Mesenchymal stem cell (in vitro differentiated cells and primary cell): ENCODE measurements at regions not wholly inside any gene's neighbourhood (a gene's known extent, or its start where the extent isn't known, plus 50 kb on each side); places are given as distances from the start of the nearest gene placed in this dataset.
A peak's percentile ranks its signal among the peaks of the same experiment; 100 is the strongest.

ENCODE experiments used
- DNase-seq: peaks from one replicate; pipeline ENCODE4 v3.0.0-alpha.2; 2013
- H2AFZ ChIP-seq: one replicate; pipeline ENCODE4 v1.6.1; 2013; ENCODE audit warnings: low read depth, mild to moderate bottlenecking, control low read depth, inconsistent platforms, low read length, moderate library complexity
- H2AK5ac ChIP-seq: 2 replicates; pipeline ENCODE4 v1.6.1; 2013; ENCODE audit warnings: low read length, moderate library complexity, mild to moderate bottlenecking, inconsistent platforms; ENCODE audit not compliant: severe bottlenecking
- H2BK120ac ChIP-seq: one replicate; pipeline ENCODE4 v1.6.1; 2013; ENCODE audit warnings: low read depth, mild to moderate bottlenecking, inconsistent platforms, low read length, moderate library complexity
- H2BK12ac ChIP-seq, 2 experiments: one replicate each; pipeline ENCODE4 v1.6.1; 2013; ENCODE audit warnings: inconsistent platforms in 2 of 2, low read length in 2 of 2, mild to moderate bottlenecking in 2 of 2, moderate library complexity in 2 of 2, control low read depth in 1 of 2
- H2BK15ac ChIP-seq: one replicate; pipeline ENCODE4 v1.6.1; 2013; ENCODE audit warnings: mild to moderate bottlenecking, low read depth, inconsistent platforms; ENCODE audit not compliant: poor library complexity, severe bottlenecking
- H2BK5ac ChIP-seq: 2 replicates; pipeline ENCODE4 v1.6.1; 2013; ENCODE audit warnings: low read depth, mild to moderate bottlenecking, low read length, control low read depth, inconsistent platforms; ENCODE audit not compliant: poor library complexity, severe bottlenecking
- H3K14ac ChIP-seq, 2 experiments: one replicate each; pipeline ENCODE4 v1.6.1; 2013; ENCODE audit warnings: inconsistent platforms in 2 of 2, low read length in 2 of 2, control low read depth in 1 of 2, mild to moderate bottlenecking in 1 of 2, moderate library complexity in 1 of 2
- H3K18ac ChIP-seq, 2 experiments: one replicate each; pipeline ENCODE4 v1.6.1; 2013; ENCODE audit warnings: inconsistent platforms in 2 of 2, low read length in 2 of 2, control low read depth in 1 of 2, low read depth in 1 of 2, mild to moderate bottlenecking in 1 of 2
- H3K23ac ChIP-seq, 2 experiments: one replicate each; pipeline ENCODE4 v1.6.1; 2013; ENCODE audit warnings: inconsistent platforms in 2 of 2, low read length in 2 of 2, mild to moderate bottlenecking in 2 of 2, moderate library complexity in 2 of 2, control low read depth in 1 of 2
- H3K27ac ChIP-seq: 2 replicates; pipeline ENCODE4 v1.5.1; 2013; ENCODE audit warnings: mild to moderate bottlenecking, moderate library complexity, low read length, control low read depth, inconsistent platforms; ENCODE audit not compliant: poor library complexity, severe bottlenecking
- H3K27me3 ChIP-seq, 2 experiments: 2 replicates each; pipeline versions ENCODE4 v1.6.1 to v1.7.0; 2013; ENCODE audit warnings: low read length in 2 of 2, mild to moderate bottlenecking in 2 of 2, moderate library complexity in 2 of 2, control low read depth in 1 of 2, inconsistent platforms in 1 of 2; ENCODE audit not compliant: control insufficient read depth in 1 of 2, insufficient read depth in 1 of 2
- H3K36me3 ChIP-seq, 2 experiments: 2 replicates each; pipeline versions ENCODE4 v1.6.1 to v1.7.0; 2013; ENCODE audit warnings: low read length in 2 of 2, control low read depth in 1 of 2, inconsistent platforms in 1 of 2, low read depth in 1 of 2, mild to moderate bottlenecking in 1 of 2; ENCODE audit not compliant: insufficient read depth in 2 of 2, control insufficient read depth in 1 of 2
- H3K4ac ChIP-seq, 2 experiments: one replicate each; pipeline ENCODE4 v1.6.1; 2013; ENCODE audit warnings: inconsistent platforms in 2 of 2, low read length in 2 of 2, mild to moderate bottlenecking in 2 of 2, moderate library complexity in 2 of 2, control low read depth in 1 of 2, low read depth in 1 of 2
- H3K4me1 ChIP-seq: 2 replicates; pipeline ENCODE4 v1.6.1; 2013; ENCODE audit warnings: low read depth, low read length, control low read depth; ENCODE audit not compliant: control insufficient read depth, insufficient read depth
- H3K4me2 ChIP-seq: 2 replicates; pipeline ENCODE4 v1.6.1; 2013; ENCODE audit warnings: low read length, mild to moderate bottlenecking, inconsistent platforms; ENCODE audit not compliant: poor library complexity, severe bottlenecking
- H3K4me3 ChIP-seq, 2 experiments: 2 replicates each; pipeline versions ENCODE4 v1.5.1 to v1.7.0; 2013; ENCODE audit warnings: low read length in 2 of 2, mild to moderate bottlenecking in 2 of 2, control low read depth in 1 of 2, low read depth in 1 of 2; ENCODE audit not compliant: insufficient read depth in 1 of 2
- H3K79me1 ChIP-seq: replicated peaks from 2 replicates; pipeline ENCODE4 v1.6.1; 2013; ENCODE audit warnings: mild to moderate bottlenecking, control low read depth, low read length, inconsistent platforms; ENCODE audit not compliant: poor library complexity, severe bottlenecking
- H3K9ac ChIP-seq: 2 replicates; pipeline ENCODE4 v1.7.0; 2013; ENCODE audit warnings: mild to moderate bottlenecking, low read length, moderate library complexity
- H3K9me3 ChIP-seq: 2 replicates; pipeline ENCODE4 v1.7.0; 2013; ENCODE audit warnings: mild to moderate bottlenecking, low read length; ENCODE audit not compliant: control insufficient read depth
- H4K8ac ChIP-seq: one replicate; pipeline ENCODE4 v1.6.1; 2013; ENCODE audit warnings: inconsistent platforms, mild to moderate bottlenecking, low read length, moderate library complexity
- H4K91ac ChIP-seq: one replicate; pipeline ENCODE4 v1.6.1; 2013; ENCODE audit warnings: mild to moderate bottlenecking, low read length, inconsistent platforms
- WGBS: methylation state at CpG from one replicate; pipeline ENCODE4 v1.1.7; 2013; ENCODE audit warnings: mixed read lengths; 5-methylcytosine and 5-hydroxymethylcytosine counted together

DNA sequence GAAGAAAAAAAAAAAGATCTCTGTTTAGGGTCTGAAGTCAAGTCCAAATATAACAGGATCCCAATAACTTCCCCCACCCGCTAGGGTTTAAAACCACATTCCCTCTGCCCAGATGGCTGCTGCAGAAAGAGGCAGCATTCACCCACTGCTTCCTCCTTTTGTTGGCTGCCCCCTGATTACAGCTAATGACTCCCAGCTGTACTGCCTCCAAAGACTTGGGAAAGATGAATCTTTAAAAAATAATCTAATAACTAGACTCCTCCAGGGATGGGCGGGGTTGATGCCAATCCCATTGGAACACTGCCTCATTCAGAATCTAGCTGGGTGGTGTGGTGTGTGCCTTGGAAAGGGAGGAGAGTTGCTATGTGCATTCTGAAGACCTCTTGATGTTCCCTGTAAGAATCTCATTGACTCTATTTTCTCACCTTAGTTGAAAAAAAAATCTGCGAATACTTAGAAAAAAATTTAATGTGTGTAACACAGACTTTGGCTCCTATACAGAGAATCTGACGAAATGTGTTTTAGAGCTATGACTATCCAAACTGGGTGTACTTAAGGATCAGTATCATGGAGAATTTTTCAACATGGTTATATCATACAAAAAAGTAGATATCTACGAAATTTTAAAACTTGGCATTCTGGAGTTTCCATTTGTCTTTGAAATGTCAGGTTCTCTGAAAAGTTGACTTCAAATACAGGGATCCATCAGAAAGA, 174.0 kb downstream of the RNF144B start:
- Histone ChIP-seq H3K9ac (peak overlapping the region; percentile 8), H3K18ac (no peak overlapping the region), H2AK5ac (no peak overlapping the region), H4K8ac (no peak overlapping the region), H3K36me3 (no peaks in the 10 kb centered on the region), H3K23ac (no peak overlapping the region), H4K91ac (no peak overlapping the region), H2AFZ (no peak overlapping the region), H3K4me3 (no peak overlapping the region), H3K9me3 (no peaks in the 10 kb centered on the region), H2BK12ac (no peak overlapping the region), H3K27ac (no peak overlapping the region), H3K79me1 (no peaks in the 10 kb centered on the region), H2BK120ac (no peak overlapping the region), H3K4me2 (no peak overlapping the region), H2BK5ac (no peak overlapping the region), H2BK15ac (no peak overlapping the region), H3K14ac (no peak overlapping the region), H3K27me3 (no peaks in the 10 kb centered on the region), H3K4ac (no peak overlapping the region), H3K4me1 (no peaks in the 10 kb centered on the region)
- no peak for DNase-seq
- WGBS: 63% methylated on average over 2 of the region's 5 CpGs

DNA sequence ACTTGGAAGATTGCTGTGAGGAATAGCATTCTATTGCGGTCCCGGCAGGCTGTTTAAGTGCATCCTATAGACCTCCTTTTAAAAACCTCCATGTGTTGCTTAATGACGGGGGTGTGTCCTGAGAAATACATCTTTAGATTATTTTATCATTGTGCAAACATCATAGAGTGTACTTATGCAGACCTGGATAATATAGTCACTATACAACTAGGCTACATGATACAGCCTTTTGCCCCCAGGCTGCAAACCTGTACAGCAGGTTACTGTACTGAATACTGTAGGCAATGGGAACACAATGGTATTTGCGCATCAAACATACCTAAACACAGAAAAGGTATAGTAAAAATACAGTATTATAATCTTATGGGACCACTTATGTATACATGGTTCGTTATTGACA, 175.6 kb downstream of the RNF144B start:
- Histone ChIP-seq H2BK5ac (no peak overlapping the region), H2BK12ac (no peak overlapping the region), H3K4me2 (no peak overlapping the region), H4K8ac (no peak overlapping the region), H3K4me3 (no peak overlapping the region), H3K18ac (no peak overlapping the region), H3K23ac (no peak overlapping the region), H2BK120ac (no peak overlapping the region), H3K9me3 (no peaks in the 10 kb centered on the region), H3K4ac (no peak overlapping the region), H3K27ac (no peak overlapping the region), H2AFZ (no peak overlapping the region), H3K4me1 (no peaks in the 10 kb centered on the region), H4K91ac (no peak overlapping the region), H3K36me3 (no peaks in the 10 kb centered on the region), H3K9ac (no peak overlapping the region), H3K14ac (no peak overlapping the region), H2AK5ac (no peak overlapping the region), H3K79me1 (no peaks in the 10 kb centered on the region), H2BK15ac (no peak overlapping the region), H3K27me3 (no peaks in the 10 kb centered on the region)
- WGBS: no CpG with 5 or more reads among the region's 5 CpGs
- DNase-seq: no peak

DNA sequence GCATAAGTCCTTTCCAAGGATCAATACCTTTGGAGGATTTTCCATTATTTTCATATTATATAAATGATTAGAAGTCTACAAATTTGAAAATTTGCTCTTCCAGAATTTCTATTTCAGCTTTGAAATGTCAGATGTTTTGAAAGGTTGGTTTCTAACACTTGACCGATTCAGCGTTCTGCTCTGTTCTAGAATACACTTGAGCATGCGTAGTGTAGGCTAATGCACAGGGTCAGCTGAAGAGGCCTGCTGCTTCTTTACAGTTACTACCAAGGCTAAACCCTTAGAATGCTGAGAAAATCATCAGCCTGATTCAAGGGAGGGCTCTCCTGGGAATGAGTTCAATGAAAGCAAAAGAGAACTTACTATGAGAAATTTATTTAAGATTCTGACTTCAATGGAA, 177.6 kb downstream of the RNF144B start:
- H2AFZ ChIP-seq: no peak overlapping the region
- H3K4me3 ChIP-seq: no peak overlapping the region
- no peaks in the 10 kb centered on the region for H3K36me3 ChIP-seq
- H3K4me1 ChIP-seq: no peaks in the 10 kb centered on the region
- no peak overlapping the region for H2AK5ac ChIP-seq
- H4K8ac ChIP-seq: no peak overlapping the region
- no peak overlapping the region for H3K14ac ChIP-seq
- H3K27ac ChIP-seq: no peak overlapping the region
- DNase-seq: no peak
- no peak overlapping the region for H4K91ac ChIP-seq
- H3K4ac ChIP-seq: no peak overlapping the region
- no peak overlapping the region for H3K4me2 ChIP-seq
- H3K9me3 ChIP-seq: no peaks in the 10 kb centered on the region
- H2BK15ac ChIP-seq: no peak overlapping the region
- H3K18ac ChIP-seq: no peak overlapping the region
- H3K23ac ChIP-seq: no peak overlapping the region
- H3K9ac ChIP-seq: no peak overlapping the region
- no peak overlapping the region for H2BK12ac ChIP-seq
- H2BK5ac ChIP-seq: no peak overlapping the region
- H2BK120ac ChIP-seq: no peak overlapping the region
- no peaks in the 10 kb centered on the region for H3K27me3 ChIP-seq
- no peaks in the 10 kb centered on the region for H3K79me1 ChIP-seq
- 95% methylated on average over 3 of the region's 3 CpGs for WGBS

DNA sequence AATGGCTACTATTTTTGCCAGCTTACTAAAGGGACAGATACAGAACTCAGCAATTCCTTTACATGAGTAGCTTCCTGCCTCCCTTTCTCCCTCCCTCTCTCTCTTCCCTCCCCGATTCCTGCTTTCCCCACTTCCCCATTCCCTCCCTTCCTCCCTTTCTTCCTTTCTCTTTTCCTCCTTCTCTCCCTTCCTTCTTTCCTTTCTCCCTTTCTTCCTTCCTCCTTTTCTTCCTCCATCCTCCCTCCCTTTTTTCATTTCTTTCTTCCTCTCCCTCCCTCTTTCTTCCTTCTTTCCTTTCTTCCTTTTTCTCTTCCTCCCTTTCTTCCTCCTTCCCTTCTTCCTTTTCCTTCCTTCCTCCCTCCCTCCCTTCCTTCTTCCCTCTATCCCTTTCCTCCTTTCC, 178.1 kb downstream of the RNF144B start:
- 82% methylated on average over 1 of the region's 1 CpG for WGBS
- no peaks in the 10 kb centered on the region for H3K79me1 ChIP-seq
- no peak overlapping the region for H2BK12ac ChIP-seq
- no peak for DNase-seq
- no peak overlapping the region for H2AK5ac ChIP-seq
- H3K36me3 ChIP-seq: no peaks in the 10 kb centered on the region
- H2BK15ac ChIP-seq: no peak overlapping the region
- H3K27me3 ChIP-seq: no peaks in the 10 kb centered on the region
- no peak overlapping the region for H3K14ac ChIP-seq
- H4K91ac ChIP-seq: no peak overlapping the region
- no peak overlapping the region for H3K9ac ChIP-seq
- no peak overlapping the region for H3K4ac ChIP-seq
- no peak overlapping the region for H2AFZ ChIP-seq
- no peak overlapping the region for H3K18ac ChIP-seq
- no peak overlapping the region for H4K8ac ChIP-seq
- H3K4me3 ChIP-seq: no peak overlapping the region
- H3K23ac ChIP-seq: no peak overlapping the region
- no peaks in the 10 kb centered on the region for H3K9me3 ChIP-seq
- no peaks in the 10 kb centered on the region for H3K4me1 ChIP-seq
- no peak overlapping the region for H3K4me2 ChIP-seq
- H2BK120ac ChIP-seq: no peak overlapping the region
- H3K27ac ChIP-seq: no peak overlapping the region
- no peak overlapping the region for H2BK5ac ChIP-seq
